Neural progenitor cell (in vitro differentiated cells): ENCODE measurements at regions not wholly inside any gene's neighbourhood (a gene's known extent, or its start where the extent isn't known, plus 50 kb on each side); places are given as distances from the start of the nearest gene placed in this dataset.

Experiments
- DNase-seq: peaks from one replicate; pipeline ENCODE4 v3.0.0-alpha.2; 2016; ENCODE audit warnings: low spot score
- H2AFZ ChIP-seq: fragments of 200-600 bp; sonication (generic); replicated peaks from 2 replicates; pipeline ENCODE4 v1.6.1; 2016; ENCODE audit warnings: antibody characterized with exemption
- H3F3A ChIP-seq: fragments of 200-600 bp; sonication (generic); 2 replicates; pipeline ENCODE4 v1.6.1; 2016; ENCODE audit warnings: antibody characterized with exemption, low read depth
- H3K27ac ChIP-seq: fragments of 200-600 bp; sonication (generic); 2 replicates; pipeline ENCODE4 v1.5.1; 2016; ENCODE audit warnings: mild to moderate bottlenecking
- H3K27me3 ChIP-seq: fragments of 200-600 bp; sonication (generic); 2 replicates; pipeline ENCODE4 v1.6.1; 2016; ENCODE audit warnings: mild to moderate bottlenecking, moderate library complexity
- H3K36me3 ChIP-seq: fragments of 200-600 bp; sonication (generic); 2 replicates; pipeline ENCODE4 v1.5.1; 2016
- H3K4me1 ChIP-seq: fragments of 200-600 bp; sonication (generic); 2 replicates; pipeline ENCODE4 v1.6.1; 2016; ENCODE audit warnings: mixed run types
- H3K4me2 ChIP-seq: fragments of 200-600 bp; sonication (generic); 2 replicates; pipeline ENCODE4 v1.6.1; 2016
- H3K4me3 ChIP-seq: fragments of 200-600 bp; sonication (generic); 2 replicates; pipeline ENCODE4 v1.5.1; 2016
- H3K79me2 ChIP-seq: fragments of 200-600 bp; sonication (generic); 2 replicates; pipeline ENCODE4 v1.6.1; 2016; ENCODE audit warnings: low read depth
- H3K9ac ChIP-seq: fragments of 200-600 bp; sonication (generic); 2 replicates; pipeline ENCODE4 v1.6.1; 2016
- H3K9me3 ChIP-seq: fragments of 200-600 bp; sonication (generic); 2 replicates; pipeline ENCODE4 v1.5.1; 2016; ENCODE audit warnings: low read depth
- H4K20me1 ChIP-seq: fragments of 200-600 bp; sonication (generic); 2 replicates; pipeline ENCODE4 v1.6.1; 2016; ENCODE audit warnings: low read depth
- H3K27ac Mint-ChIP-seq: 3 replicates; pipeline ENCODE4 v1.8.0; 2021; ENCODE audit warnings: mixed read lengths
- H3K27me3 Mint-ChIP-seq: 2 replicates; pipeline ENCODE4 v1.8.0; 2022; ENCODE audit warnings: low read depth, mild to moderate bottlenecking, inconsistent platforms, moderate library complexity, mixed read lengths; ENCODE audit not compliant: insufficient read depth
- H3K36me3 Mint-ChIP-seq: 3 replicates; pipeline ENCODE4 v1.8.0; 2021; ENCODE audit warnings: mixed read lengths
- H3K4me1 Mint-ChIP-seq: 3 replicates; pipeline ENCODE4 v1.8.0; 2021; ENCODE audit warnings: mixed read lengths
- H3K4me3 Mint-ChIP-seq: 3 replicates; pipeline ENCODE4 v1.8.0; 2021; ENCODE audit warnings: mild to moderate bottlenecking, moderate library complexity, mixed read lengths
- H3K9me3 Mint-ChIP-seq: 3 replicates; pipeline ENCODE4 v1.8.0; 2020; ENCODE audit warnings: mixed read lengths
- CTCF ChIP-seq: fragments of 200-600 bp; sonication (generic); IDR thresholded peaks from 2 replicates; pipeline ENCODE4 v1.5.1; 2017; ENCODE audit warnings: antibody characterized with exemption, mild to moderate bottlenecking
- EZH2 ChIP-seq: fragments of 200-600 bp; sonication (generic); IDR thresholded peaks from 2 replicates; pipeline ENCODE4 v1.6.1; 2017; ENCODE audit warnings: antibody characterized with exemption, mild to moderate bottlenecking, moderate library complexity
- EZH2phosphoT487 ChIP-seq: fragments of 200-600 bp; sonication (generic); IDR thresholded peaks from 2 replicates; pipeline ENCODE4 v1.6.1; 2017; ENCODE audit warnings: antibody characterized with exemption

DNA sequence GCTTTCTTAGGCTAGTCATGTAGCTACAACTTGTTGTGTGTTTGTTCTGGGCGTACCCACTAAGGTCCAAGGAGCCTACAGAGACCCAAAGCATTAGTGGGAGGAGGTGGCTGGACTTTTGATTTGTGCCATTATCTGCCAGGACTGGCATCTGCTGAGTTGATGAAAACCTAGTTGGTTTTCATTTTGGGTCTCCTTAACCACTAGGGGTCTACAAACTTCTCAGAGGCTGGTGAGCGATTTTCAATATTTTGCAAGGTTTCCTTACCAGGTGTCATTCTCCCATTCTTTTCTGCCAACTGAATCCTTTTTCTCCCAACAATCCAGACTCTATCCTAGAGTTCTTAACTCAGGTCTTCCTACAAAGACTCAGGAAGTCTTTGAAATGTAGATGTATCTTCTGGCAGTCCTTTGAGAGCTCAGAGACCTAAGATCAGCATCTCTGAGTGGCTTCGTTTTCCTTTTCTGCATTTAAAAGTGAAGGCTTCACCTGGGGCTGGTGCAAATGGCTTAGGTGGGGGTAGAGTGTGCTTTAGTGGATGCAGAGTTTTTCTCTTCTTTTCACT is 150.0 kb upstream of the RMST start:
- Histone ChIP-seq H3K4me2 (no peak overlapping the region), H3K27me3 (no peaks in the 10 kb centered on the region), H3K9me3 (no peaks in the 10 kb centered on the region), H3K4me1 (no peaks in the 10 kb centered on the region), H4K20me1 (no peaks in the 10 kb centered on the region), H2AFZ (no peak overlapping the region), H3K79me2 (no peaks in the 10 kb centered on the region), H3K36me3 (no peaks in the 10 kb centered on the region), H3K4me3 (no peak overlapping the region), H3F3A (no peaks in the 10 kb centered on the region), H3K27ac (no peak overlapping the region), H3K9ac (no peak overlapping the region)
- Mint-ChIP-seq H3K27ac (no peak overlapping the region), H3K4me3 (no peak overlapping the region), H3K27me3 (no peaks in the 10 kb centered on the region), H3K9me3 (peaks cover 20% of the 10 kb centered on the region), H3K4me1 (peaks cover 3% of the 10 kb centered on the region), H3K36me3 (peaks cover 13% of the 10 kb centered on the region)
- TF ChIP-seq CTCF (peak; percentile 32), EZH2 (no peak), EZH2phosphoT487 (no peak)
- no peak for DNase-seq

GRCh38 chr12:97313471-97314190 is 149.0 kb upstream of the RMST start:
- Histone ChIP-seq H4K20me1 (no peaks in the 10 kb centered on the region), H3K9ac (no peak overlapping the region), H3K27me3 (no peaks in the 10 kb centered on the region), H3K4me1 (no peaks in the 10 kb centered on the region), H3K4me3 (no peak overlapping the region), H2AFZ (no peak overlapping the region), H3K9me3 (no peaks in the 10 kb centered on the region), H3K4me2 (no peak overlapping the region), H3K27ac (no peak overlapping the region), H3K36me3 (no peaks in the 10 kb centered on the region), H3K79me2 (no peaks in the 10 kb centered on the region), H3F3A (no peaks in the 10 kb centered on the region)
- Mint-ChIP-seq H3K4me1 (peaks cover 3% of the 10 kb centered on the region), H3K27me3 (no peaks in the 10 kb centered on the region), H3K36me3 (peaks cover 10% of the 10 kb centered on the region), H3K9me3 (peaks cover 17% of the 10 kb centered on the region), H3K4me3 (no peak overlapping the region), H3K27ac (no peak overlapping the region)
- no peak for DNase-seq
- TF ChIP-seq EZH2 = no peak
- TF ChIP-seq CTCF = no peak
- TF ChIP-seq EZH2phosphoT487 = no peak

GRCh38 chr12:97316321-97316720 is 146.3 kb upstream of the RMST start:
- Mint-ChIP-seq H3K27me3 (no peaks in the 10 kb centered on the region), H3K4me3 (no peak overlapping the region), H3K9me3 (peaks cover 15% of the 10 kb centered on the region), H3K4me1 (peaks cover 10% of the 10 kb centered on the region), H3K27ac (no peak overlapping the region), H3K36me3 (peaks cover 7% of the 10 kb centered on the region)
- no peak overlapping the region for H3K4me2 ChIP-seq
- H3K4me1 ChIP-seq = no peaks in the 10 kb centered on the region
- H3K9me3 ChIP-seq = no peaks in the 10 kb centered on the region
- H3K79me2 ChIP-seq = no peaks in the 10 kb centered on the region
- no peak for DNase-seq
- no peak overlapping the region for H3K27ac ChIP-seq
- H3K36me3 ChIP-seq = no peaks in the 10 kb centered on the region
- H3F3A ChIP-seq = no peaks in the 10 kb centered on the region
- no peak overlapping the region for H3K4me3 ChIP-seq
- H3K9ac ChIP-seq = no peak overlapping the region
- H4K20me1 ChIP-seq = no peaks in the 10 kb centered on the region
- TF ChIP-seq EZH2phosphoT487 (no peak), EZH2 (no peak), CTCF (no peak)
- H3K27me3 ChIP-seq = no peaks in the 10 kb centered on the region
- no peak overlapping the region for H2AFZ ChIP-seq
